Panc1 (cell line): ENCODE measurements at regions not wholly inside any gene's neighbourhood (a gene's known extent, or its start where the extent isn't known, plus 50 kb on each side); places are given as distances from the start of the nearest gene placed in this dataset.

ENCODE experiments used
- ATAC-seq: fragments of 200-7000 bp; cut with Tn5 transposase; 2 replicates; pipeline ENCODE4 v1.9.1; 2020; ENCODE audit warnings: mild to moderate bottlenecking, moderate library complexity
- BruUV-seq: library from RNA; stranded (reverse); fragments of 400-500 nt; replicated peaks from 2 replicates; lab custom pipeline; 2021; lab: Mats Ljungman, UMichigan
- CTCF ChIA-PET: fragments of 300-600 bp; sonication (Branson Sonifier 250); formaldehyde crosslinking; loops from one replicate; lab custom pipeline; 2022; ENCODE audit warnings: antibody characterized with exemption; lab: Charles Lee
- POLR2A ChIA-PET: fragments of 300-600 bp; sonication (Branson Sonifier 250); formaldehyde crosslinking; loops from one replicate; lab custom pipeline; 2022; ENCODE audit warnings: antibody characterized with exemption; lab: Charles Lee
- DNase-seq: peaks from one replicate; pipeline ENCODE4 v3.0.0-alpha.2; 2010; ENCODE audit warnings: low read depth, low spot score
- H3K27ac ChIP-seq: 2 replicates; pipeline ENCODE4 v1.5.1; 2011; ENCODE audit warnings: mild to moderate bottlenecking, low read length, inconsistent platforms
- H3K27me3 ChIP-seq: fragments of 200-500 bp; sonication (Bioruptor generic); 2 replicates; pipeline ENCODE4 v1.6.0; 2014; ENCODE audit warnings: low read length, inconsistent platforms; ENCODE audit not compliant: control insufficient read depth, insufficient read depth
- H3K36me3 ChIP-seq: fragments of 200-500 bp; sonication (Bioruptor generic); 2 replicates; pipeline ENCODE4 v1.5.1; 2014; ENCODE audit warnings: inconsistent platforms, mild to moderate bottlenecking, low read length, moderate library complexity; ENCODE audit not compliant: control insufficient read depth, insufficient read depth
- H3K4me1 ChIP-seq: 2 replicates; pipeline ENCODE4 v1.5.1; 2011; ENCODE audit warnings: inconsistent platforms, mild to moderate bottlenecking, low read length, moderate library complexity; ENCODE audit not compliant: control insufficient read depth, insufficient read depth
- H3K4me3 ChIP-seq, 2 experiments: 2 replicates each; pipeline ENCODE4 v1.5.1; 2011 to 2012; ENCODE audit warnings: low read depth in 2 of 2, low read length in 2 of 2, mild to moderate bottlenecking in 2 of 2, inconsistent platforms in 1 of 2, moderate library complexity in 1 of 2
- H3K9me3 ChIP-seq: fragments of 200-500 bp; sonication (Bioruptor generic); 2 replicates; pipeline ENCODE4 v1.5.1; 2014; ENCODE audit warnings: low read depth, mild to moderate bottlenecking, inconsistent platforms, low read length, moderate library complexity; ENCODE audit not compliant: control insufficient read depth, insufficient read depth
- POLR2AphosphoS5 ChIP-seq: IDR thresholded peaks from 2 replicates; pipeline ENCODE4 v1.6.1; 2012; ENCODE audit warnings: mild to moderate bottlenecking, low read depth, low read length, moderate library complexity
- REST ChIP-seq, 2 experiments: IDR thresholded peaks; 2 replicates each; pipeline ENCODE4 v1.6.1; 2011 to 2012; ENCODE audit warnings: low read depth in 2 of 2, control low read depth in 1 of 2, low read length in 1 of 2, mild to moderate bottlenecking in 1 of 2, moderate library complexity in 1 of 2; ENCODE audit not compliant: insufficient read depth in 1 of 2
- SIN3A ChIP-seq: IDR thresholded peaks from 2 replicates; pipeline ENCODE4 v1.6.1; 2012; ENCODE audit warnings: low read depth, mild to moderate bottlenecking, low read length, moderate library complexity, borderline replicate concordance; ENCODE audit not compliant: insufficient read depth
- TCF7L2 ChIP-seq: IDR thresholded peaks from 2 replicates; pipeline ENCODE4 v1.6.1; 2011; ENCODE audit warnings: mild to moderate bottlenecking, low read depth, low read length, inconsistent platforms
- in situ Hi-C: cut with HindIII; loops from 2 replicates; pipeline ENCODE4 v1.10.0; 2016; ENCODE audit warnings: low sequenced_read_pairs, low pct_unique_long_range_greater_than_20kb
- intact Hi-C: fragments of 100-400 bp; cut with micrococcal nuclease; formaldehyde crosslinking; loops from one replicate; pipeline ENCODE4 v1.10.0; 2022; ENCODE audit not compliant: unreplicated experiment
- TF ChIP-seq, protein P1 (sequence below): fragments of 450-650 bp; IDR thresholded peaks from 2 replicates; pipeline ENCODE4 v1.5.1; 2017; ENCODE audit warnings: mild to moderate bottlenecking

- TF ChIP-seq REST (IDR thresholded peaks at IDR 0.05; ENCODE audit: insufficient read depth in 1 of 2, low read depth in 2 of 2, low read length in 1 of 2) (no peak), TCF7L2 (no peak), SIN3A (no peak), POLR2AphosphoS5 (no peak)
- TF ChIP-seq, protein P1, sequence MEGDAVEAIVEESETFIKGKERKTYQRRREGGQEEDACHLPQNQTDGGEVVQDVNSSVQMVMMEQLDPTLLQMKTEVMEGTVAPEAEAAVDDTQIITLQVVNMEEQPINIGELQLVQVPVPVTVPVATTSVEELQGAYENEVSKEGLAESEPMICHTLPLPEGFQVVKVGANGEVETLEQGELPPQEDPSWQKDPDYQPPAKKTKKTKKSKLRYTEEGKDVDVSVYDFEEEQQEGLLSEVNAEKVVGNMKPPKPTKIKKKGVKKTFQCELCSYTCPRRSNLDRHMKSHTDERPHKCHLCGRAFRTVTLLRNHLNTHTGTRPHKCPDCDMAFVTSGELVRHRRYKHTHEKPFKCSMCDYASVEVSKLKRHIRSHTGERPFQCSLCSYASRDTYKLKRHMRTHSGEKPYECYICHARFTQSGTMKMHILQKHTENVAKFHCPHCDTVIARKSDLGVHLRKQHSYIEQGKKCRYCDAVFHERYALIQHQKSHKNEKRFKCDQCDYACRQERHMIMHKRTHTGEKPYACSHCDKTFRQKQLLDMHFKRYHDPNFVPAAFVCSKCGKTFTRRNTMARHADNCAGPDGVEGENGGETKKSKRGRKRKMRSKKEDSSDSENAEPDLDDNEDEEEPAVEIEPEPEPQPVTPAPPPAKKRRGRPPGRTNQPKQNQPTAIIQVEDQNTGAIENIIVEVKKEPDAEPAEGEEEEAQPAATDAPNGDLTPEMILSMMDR = no peak
- no peak for ATAC-seq
- no peak overlapping the region for H3K4me3 ChIP-seq
- in situ Hi-C loops (no loop called here), intact Hi-C loops (no loop called here)
- CTCF ChIA-PET = no interaction called here
- no peak overlapping the region for H3K27ac ChIP-seq
- H3K27me3 ChIP-seq = no peaks in the 10 kb centered on the region
- no peaks in the 10 kb centered on the region for H3K36me3 ChIP-seq
- no peaks in the 10 kb centered on the region; the same call in 1 of the 2 replicates for H3K9me3 ChIP-seq
- POLR2A ChIA-PET = no interaction called here
- no peaks in the 10 kb centered on the region for H3K4me1 ChIP-seq
- DNase-seq = no peak
- no TSS peak for BruUV-seq
Observed at GRCh38 chr2:16058256-16058655, 117.9 kb downstream of the MYCN start.

DNA sequence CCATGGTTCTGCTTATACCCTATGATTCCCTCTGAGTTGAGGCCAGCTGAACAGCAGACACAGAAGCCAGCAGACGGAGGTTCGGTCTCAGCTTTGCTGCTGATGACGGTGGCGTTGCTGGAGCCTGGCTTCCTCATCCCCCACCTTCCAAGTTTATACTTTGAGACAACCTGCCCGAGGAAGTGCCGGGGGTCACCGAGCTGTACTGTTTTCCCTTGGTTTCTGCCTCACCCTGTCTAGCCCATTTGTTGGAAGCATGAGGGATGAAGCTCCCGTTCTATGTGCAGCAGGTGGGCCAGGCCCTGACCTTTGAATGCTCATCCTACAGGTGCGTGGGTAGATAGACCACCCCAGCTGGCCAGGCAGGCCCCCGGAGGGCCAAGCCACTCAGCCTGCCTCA is 117.3 kb downstream of the MYCN start:
- DNase-seq = no peak
- H3K4me1 ChIP-seq = no peaks in the 10 kb centered on the region
- no peaks in the 10 kb centered on the region for H3K27me3 ChIP-seq
- CTCF ChIA-PET = no interaction called here
- H3K4me3 ChIP-seq = no peak overlapping the region
- BruUV-seq = no TSS peak
- H3K27ac ChIP-seq = no peak overlapping the region
- H3K9me3 ChIP-seq = no peaks in the 10 kb centered on the region
- TF ChIP-seq TCF7L2 = no peak
- TF ChIP-seq, protein P1 = no peak
- TF ChIP-seq POLR2AphosphoS5 = no peak
- TF ChIP-seq SIN3A = no peak
- no peak for TF ChIP-seq REST (IDR thresholded peaks at IDR 0.05; ENCODE audit: insufficient read depth in 1 of 2, low read depth in 2 of 2, low read length in 1 of 2)
- no peak for ATAC-seq
- POLR2A ChIA-PET = no interaction called here
- intact Hi-C loops = no loop called here
- in situ Hi-C loops = no loop called here
- no peaks in the 10 kb centered on the region for H3K36me3 ChIP-seq
